OCI-LY1 (cell line): ENCODE measurements at regions not wholly inside any gene's neighbourhood (a gene's known extent, or its start where the extent isn't known, plus 50 kb on each side); places are given as distances from the start of the nearest gene placed in this dataset.

Experiments
- H2AFZ ChIP-seq: fragments of 200-600 bp; sonication (generic), shearing (Covaris generic); 2 replicates; pipeline ENCODE4 v1.6.0; 2014; ENCODE audit warnings: antibody characterized with exemption, mild to moderate bottlenecking, low read length
- H3F3A ChIP-seq: fragments of 200-600 bp; sonication (generic), shearing (Covaris generic); 2 replicates; pipeline ENCODE4 v1.6.0; 2014; ENCODE audit warnings: mild to moderate bottlenecking, antibody characterized with exemption, low read length, moderate library complexity; ENCODE audit not compliant: insufficient read depth
- H3K27ac ChIP-seq: fragments of 200-600 bp; sonication (generic); 2 replicates; pipeline ENCODE4 v1.5.1; 2014; ENCODE audit warnings: low read length, mixed run types, mild to moderate bottlenecking, low read depth; ENCODE audit not compliant: poor library complexity, severe bottlenecking
- H3K27me3 ChIP-seq: fragments of 200-600 bp; sonication (generic); 2 replicates; pipeline ENCODE4 v1.6.0; 2014; ENCODE audit warnings: antibody characterized with exemption, mild to moderate bottlenecking, low read length, moderate library complexity; ENCODE audit not compliant: insufficient read depth
- H3K36me3 ChIP-seq: fragments of 200-600 bp; sonication (generic); 2 replicates; pipeline ENCODE4 v1.6.1; 2014; ENCODE audit warnings: mild to moderate bottlenecking, antibody characterized with exemption, low read length, moderate library complexity, mixed read lengths; ENCODE audit not compliant: insufficient read depth
- H3K4me1 ChIP-seq: fragments of 200-600 bp; sonication (generic); 2 replicates; pipeline ENCODE4 v1.5.1; 2014; ENCODE audit warnings: mild to moderate bottlenecking, low read length, moderate library complexity; ENCODE audit not compliant: insufficient read depth, severe bottlenecking
- H3K4me2 ChIP-seq: fragments of 200-600 bp; sonication (generic), shearing (Covaris generic); 2 replicates; pipeline ENCODE4 v1.6.1; 2014; ENCODE audit warnings: low read length
- H3K4me3 ChIP-seq: fragments of 200-600 bp; sonication (generic); 2 replicates; pipeline ENCODE4 v1.5.1; 2014; ENCODE audit warnings: low read length, low read depth, mild to moderate bottlenecking, mixed read lengths; ENCODE audit not compliant: poor library complexity, severe bottlenecking
- H3K79me2 ChIP-seq: fragments of 200-600 bp; shearing (Covaris generic); 2 replicates; pipeline ENCODE4 v1.6.1; 2016; ENCODE audit warnings: mixed run types, low read length, mixed read lengths; ENCODE audit not compliant: insufficient read depth
- H3K9ac ChIP-seq: fragments of 200-600 bp; sonication (generic), shearing (Covaris generic); 2 replicates; pipeline ENCODE4 v1.6.1; 2014; ENCODE audit warnings: mild to moderate bottlenecking, low read length, mixed read lengths
- H3K9me2 ChIP-seq: fragments of 200-600 bp; sonication (generic), shearing (Covaris generic); 2 replicates; pipeline ENCODE4 v1.6.1; 2014; ENCODE audit warnings: low read depth, mild to moderate bottlenecking, low read length, mixed read lengths
- H3K9me3 ChIP-seq: fragments of 200-600 bp; shearing (Covaris generic); 2 replicates; pipeline ENCODE4 v1.6.1; 2014; ENCODE audit warnings: low read length, mixed read lengths
- H4K20me1 ChIP-seq: fragments of 200-600 bp; sonication (generic), shearing (Covaris generic); 2 replicates; pipeline ENCODE4 v1.6.0; 2016; ENCODE audit warnings: mild to moderate bottlenecking, low read length; ENCODE audit not compliant: insufficient read depth
- EZH2 ChIP-seq: fragments of 200-600 bp; sonication (generic), shearing (Covaris generic); IDR thresholded peaks from 2 replicates; pipeline ENCODE4 v1.8.0; 2017; ENCODE audit warnings: borderline replicate concordance, mixed run types, mild to moderate bottlenecking, antibody characterized with exemption, low read length, moderate library complexity, mixed read lengths
- TF ChIP-seq, protein P1 (sequence below): fragments of 200-600 bp; sonication (generic), shearing (Covaris generic); IDR thresholded peaks from 2 replicates; pipeline ENCODE4 v1.5.1; 2017; ENCODE audit warnings: mild to moderate bottlenecking, antibody characterized with exemption, low read length, moderate library complexity, mixed read lengths

DNA sequence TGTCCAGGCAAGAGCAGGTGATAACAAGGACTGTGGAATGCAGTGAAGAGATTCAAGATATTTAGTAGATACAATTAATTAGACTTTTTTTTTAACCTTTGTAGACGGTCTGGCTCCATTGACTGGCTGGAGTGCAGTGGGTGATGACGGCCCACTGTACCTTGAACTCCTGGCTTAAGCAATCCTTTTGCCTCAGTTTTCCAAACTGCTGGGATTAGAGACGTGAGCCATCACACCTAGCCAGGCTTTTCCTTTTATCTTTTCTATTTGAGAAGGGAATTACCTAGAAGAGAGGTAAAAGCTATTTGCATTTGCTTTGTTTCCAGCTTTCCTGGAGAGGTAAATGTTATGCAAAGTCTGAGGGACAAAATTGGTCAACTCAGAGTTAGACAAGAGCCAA, 213.0 kb upstream of the MAGI2 start:
- Histone ChIP-seq H3F3A (no peaks in the 10 kb centered on the region), H3K9me2 (no peaks in the 10 kb centered on the region), H3K36me3 (no peaks in the 10 kb centered on the region), H3K4me2 (no peak overlapping the region), H3K27me3 (no peaks in the 10 kb centered on the region), H3K9me3 (no peaks in the 10 kb centered on the region), H3K4me3 (no peak overlapping the region), H3K9ac (no peak overlapping the region), H4K20me1 (no peaks in the 10 kb centered on the region), H3K4me1 (no peaks in the 10 kb centered on the region), H3K27ac (no peak overlapping the region), H3K79me2 (no peaks in the 10 kb centered on the region), H2AFZ (no peak overlapping the region)
- TF ChIP-seq, protein P1, sequence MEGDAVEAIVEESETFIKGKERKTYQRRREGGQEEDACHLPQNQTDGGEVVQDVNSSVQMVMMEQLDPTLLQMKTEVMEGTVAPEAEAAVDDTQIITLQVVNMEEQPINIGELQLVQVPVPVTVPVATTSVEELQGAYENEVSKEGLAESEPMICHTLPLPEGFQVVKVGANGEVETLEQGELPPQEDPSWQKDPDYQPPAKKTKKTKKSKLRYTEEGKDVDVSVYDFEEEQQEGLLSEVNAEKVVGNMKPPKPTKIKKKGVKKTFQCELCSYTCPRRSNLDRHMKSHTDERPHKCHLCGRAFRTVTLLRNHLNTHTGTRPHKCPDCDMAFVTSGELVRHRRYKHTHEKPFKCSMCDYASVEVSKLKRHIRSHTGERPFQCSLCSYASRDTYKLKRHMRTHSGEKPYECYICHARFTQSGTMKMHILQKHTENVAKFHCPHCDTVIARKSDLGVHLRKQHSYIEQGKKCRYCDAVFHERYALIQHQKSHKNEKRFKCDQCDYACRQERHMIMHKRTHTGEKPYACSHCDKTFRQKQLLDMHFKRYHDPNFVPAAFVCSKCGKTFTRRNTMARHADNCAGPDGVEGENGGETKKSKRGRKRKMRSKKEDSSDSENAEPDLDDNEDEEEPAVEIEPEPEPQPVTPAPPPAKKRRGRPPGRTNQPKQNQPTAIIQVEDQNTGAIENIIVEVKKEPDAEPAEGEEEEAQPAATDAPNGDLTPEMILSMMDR: no peak
- no peak for TF ChIP-seq EZH2

DNA sequence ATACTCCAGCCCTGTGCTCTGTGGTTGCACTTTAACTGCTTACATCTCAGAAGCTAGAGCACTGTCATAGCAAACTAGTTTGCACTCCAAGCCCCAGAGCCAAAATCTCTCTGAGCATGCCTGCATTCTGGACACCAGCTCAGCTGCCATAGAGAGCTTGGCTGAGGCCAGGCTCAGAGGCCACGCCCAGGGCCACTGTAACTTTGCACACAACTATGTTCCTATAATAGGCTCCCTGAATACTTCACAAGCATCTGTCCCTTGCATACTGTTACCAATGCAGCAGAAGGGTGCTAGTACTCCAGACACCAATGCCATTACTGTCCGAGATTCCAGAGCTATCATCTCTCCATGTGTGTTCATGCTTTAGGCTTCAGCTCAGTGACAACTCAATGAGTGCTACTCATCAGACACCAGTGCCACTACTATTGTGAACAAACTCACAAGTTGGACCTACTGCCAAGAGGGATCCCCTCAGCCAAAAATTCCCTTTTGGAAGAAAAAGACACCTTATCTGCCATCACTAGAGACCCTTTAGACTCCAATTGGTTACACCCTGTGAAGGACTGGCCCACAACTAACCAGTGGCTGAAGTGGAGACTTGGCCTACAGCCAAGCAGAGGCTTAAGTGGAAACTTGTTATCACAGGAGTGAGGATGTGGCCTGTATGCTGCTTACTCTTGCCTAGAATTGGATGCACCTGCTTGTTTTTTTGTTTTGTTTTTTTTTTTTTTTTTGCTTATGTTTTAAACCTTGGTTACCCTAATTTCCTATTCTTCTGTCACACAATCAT, 211.6 kb upstream of the MAGI2 start:
- TF ChIP-seq EZH2: no peak
- TF ChIP-seq, protein P1: no peak
- H3K4me1 ChIP-seq: no peaks in the 10 kb centered on the region
- H3K36me3 ChIP-seq: no peaks in the 10 kb centered on the region
- no peak overlapping the region for H3K4me2 ChIP-seq
- no peaks in the 10 kb centered on the region for H3F3A ChIP-seq
- no peak overlapping the region for H3K27ac ChIP-seq
- H3K9me3 ChIP-seq: no peaks in the 10 kb centered on the region
- no peaks in the 10 kb centered on the region for H3K79me2 ChIP-seq
- H3K27me3 ChIP-seq: no peaks in the 10 kb centered on the region
- H3K4me3 ChIP-seq: no peak overlapping the region
- no peaks in the 10 kb centered on the region for H4K20me1 ChIP-seq
- no peaks in the 10 kb centered on the region for H3K9me2 ChIP-seq
- H2AFZ ChIP-seq: no peak overlapping the region
- no peak overlapping the region for H3K9ac ChIP-seq

DNA sequence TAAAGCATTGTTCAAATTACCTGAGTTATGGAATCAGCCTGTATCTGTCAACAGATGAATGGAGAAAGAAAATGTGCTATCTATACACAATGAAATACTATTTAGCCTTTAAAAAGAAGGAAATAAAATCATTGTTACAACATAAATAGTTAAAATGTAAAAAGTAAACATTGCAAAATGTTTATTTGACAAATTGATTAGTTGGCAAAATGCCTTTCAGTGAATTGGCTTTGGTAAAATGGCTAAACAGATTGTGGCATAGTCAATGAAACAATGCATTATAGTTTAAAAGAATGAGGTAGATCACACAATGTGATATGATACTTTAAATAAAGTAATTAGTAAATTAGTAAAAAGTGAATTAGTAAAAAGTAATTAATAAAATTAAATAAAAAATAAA, 204.8 kb upstream of the MAGI2 start:
- Histone ChIP-seq H3K9ac (no peak overlapping the region), H3K27me3 (no peaks in the 10 kb centered on the region), H3K4me1 (no peaks in the 10 kb centered on the region), H3K36me3 (no peaks in the 10 kb centered on the region), H3K9me2 (no peaks in the 10 kb centered on the region), H2AFZ (no peak overlapping the region), H3K4me3 (no peak overlapping the region), H4K20me1 (no peaks in the 10 kb centered on the region), H3F3A (no peaks in the 10 kb centered on the region), H3K4me2 (no peak overlapping the region), H3K9me3 (no peaks in the 10 kb centered on the region), H3K79me2 (no peaks in the 10 kb centered on the region), H3K27ac (no peak overlapping the region)
- TF ChIP-seq, protein P1: no peak
- no peak for TF ChIP-seq EZH2
